K562 (cell line): ENCODE measurements at regions not wholly inside any gene's neighbourhood (a gene's known extent, or its start where the extent isn't known, plus 50 kb on each side); places are given as distances from the start of the nearest gene placed in this dataset.

Experiments used
- CREB1 ChIP-seq, 2 experiments: sonication (generic) in 1 of 2; formaldehyde crosslinking in 1 of 2; IDR thresholded peaks; 2 replicates each; pipeline versions ENCODE4 v1.6.1 to v1.8.0; 2012 to 2022; ENCODE audit warnings: inconsistent platforms in 1 of 2, mild to moderate bottlenecking in 1 of 2, missing genetic modification reagents in 1 of 2, moderate library complexity in 1 of 2
- CTCF ChIP-seq, 3 experiments: IDR thresholded peaks in 2 of 3; conservative IDR thresholded peaks in 1 of 3; 2 replicates each; pipeline ENCODE4 v1.5.1; 2011 to 2012; ENCODE audit warnings: low read length in 3 of 3, mild to moderate bottlenecking in 3 of 3, control low read depth in 2 of 3, improper control_type of control experiment in 1 of 3, inconsistent platforms in 1 of 3, low read depth in 1 of 3, mixed read lengths in 1 of 3, moderate library complexity in 1 of 3; ENCODE audit not compliant: insufficient read depth in 2 of 3
- SMAD1 ChIP-seq: fragments of 150-350 bp; IDR thresholded peaks from 2 replicates; pipeline ENCODE4 v1.6.1; 2014; ENCODE audit warnings: low read length, low read depth; ENCODE audit not compliant: partially characterized antibody
- TF ChIP-seq, protein P1 (sequence below): fragments of 450-650 bp; formaldehyde crosslinking; IDR thresholded peaks from 2 replicates; pipeline ENCODE4 v1.4.0; 2020; ENCODE audit warnings: mild to moderate bottlenecking, moderate library complexity

DNA sequence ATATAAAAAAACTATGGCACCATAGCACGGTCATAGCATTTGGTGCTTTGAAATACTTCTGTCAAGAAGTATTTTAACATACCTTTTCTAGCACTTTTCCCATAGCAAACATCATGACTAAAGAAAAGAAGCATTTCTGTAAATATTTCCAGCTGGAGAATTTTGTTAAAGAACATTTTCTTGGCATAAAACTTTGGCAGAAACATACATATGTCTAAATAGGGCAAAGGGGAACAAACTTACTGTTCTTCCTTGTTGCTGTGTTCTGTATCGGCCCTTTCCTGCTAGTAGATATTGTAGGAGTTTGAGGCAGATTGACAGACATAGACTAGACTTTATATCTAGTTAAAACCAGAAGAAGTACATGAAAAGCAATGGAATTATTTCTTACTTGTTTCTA is 2368.5 kb downstream of the PCDH7 start:
- TF ChIP-seq SMAD1 (no peak), CREB1 (IDR thresholded peaks at IDR 0.05) (no peak), CREB1 (CRISPR knock-in tag; IDR thresholded peaks at IDR 0.05) (no peak), CTCF (IDR thresholded peaks at IDR 0.05 in 2 of 3, conservative IDR thresholded peaks at IDR 0.05 in 1 of 3; ENCODE audit: insufficient read depth in 2 of 3, low read depth in 1 of 3, low read length in 3 of 3) (no peak)
- TF ChIP-seq, protein P1, sequence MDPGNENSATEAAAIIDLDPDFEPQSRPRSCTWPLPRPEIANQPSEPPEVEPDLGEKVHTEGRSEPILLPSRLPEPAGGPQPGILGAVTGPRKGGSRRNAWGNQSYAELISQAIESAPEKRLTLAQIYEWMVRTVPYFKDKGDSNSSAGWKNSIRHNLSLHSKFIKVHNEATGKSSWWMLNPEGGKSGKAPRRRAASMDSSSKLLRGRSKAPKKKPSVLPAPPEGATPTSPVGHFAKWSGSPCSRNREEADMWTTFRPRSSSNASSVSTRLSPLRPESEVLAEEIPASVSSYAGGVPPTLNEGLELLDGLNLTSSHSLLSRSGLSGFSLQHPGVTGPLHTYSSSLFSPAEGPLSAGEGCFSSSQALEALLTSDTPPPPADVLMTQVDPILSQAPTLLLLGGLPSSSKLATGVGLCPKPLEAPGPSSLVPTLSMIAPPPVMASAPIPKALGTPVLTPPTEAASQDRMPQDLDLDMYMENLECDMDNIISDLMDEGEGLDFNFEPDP: no peak
